ENCODE measurements at regions not wholly inside any gene's neighbourhood (a gene's known extent, or its start where the extent isn't known, plus 50 kb on each side); places are given as distances from the start of the nearest gene placed in this dataset.

- TF ChIP-seq, protein P1, sequence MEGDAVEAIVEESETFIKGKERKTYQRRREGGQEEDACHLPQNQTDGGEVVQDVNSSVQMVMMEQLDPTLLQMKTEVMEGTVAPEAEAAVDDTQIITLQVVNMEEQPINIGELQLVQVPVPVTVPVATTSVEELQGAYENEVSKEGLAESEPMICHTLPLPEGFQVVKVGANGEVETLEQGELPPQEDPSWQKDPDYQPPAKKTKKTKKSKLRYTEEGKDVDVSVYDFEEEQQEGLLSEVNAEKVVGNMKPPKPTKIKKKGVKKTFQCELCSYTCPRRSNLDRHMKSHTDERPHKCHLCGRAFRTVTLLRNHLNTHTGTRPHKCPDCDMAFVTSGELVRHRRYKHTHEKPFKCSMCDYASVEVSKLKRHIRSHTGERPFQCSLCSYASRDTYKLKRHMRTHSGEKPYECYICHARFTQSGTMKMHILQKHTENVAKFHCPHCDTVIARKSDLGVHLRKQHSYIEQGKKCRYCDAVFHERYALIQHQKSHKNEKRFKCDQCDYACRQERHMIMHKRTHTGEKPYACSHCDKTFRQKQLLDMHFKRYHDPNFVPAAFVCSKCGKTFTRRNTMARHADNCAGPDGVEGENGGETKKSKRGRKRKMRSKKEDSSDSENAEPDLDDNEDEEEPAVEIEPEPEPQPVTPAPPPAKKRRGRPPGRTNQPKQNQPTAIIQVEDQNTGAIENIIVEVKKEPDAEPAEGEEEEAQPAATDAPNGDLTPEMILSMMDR (IDR thresholded peaks at IDR 0.05) = no peak
- no peak overlapping the region for H3K4me3 ChIP-seq
- DNase-seq (ENCODE audit: low spot score) = no peak
- H3K27ac ChIP-seq = no peak overlapping the region
These were observed 157.6 kb downstream of the SLC35B3 start for GRCh38 chr6:8277769-8278168.

DNA sequence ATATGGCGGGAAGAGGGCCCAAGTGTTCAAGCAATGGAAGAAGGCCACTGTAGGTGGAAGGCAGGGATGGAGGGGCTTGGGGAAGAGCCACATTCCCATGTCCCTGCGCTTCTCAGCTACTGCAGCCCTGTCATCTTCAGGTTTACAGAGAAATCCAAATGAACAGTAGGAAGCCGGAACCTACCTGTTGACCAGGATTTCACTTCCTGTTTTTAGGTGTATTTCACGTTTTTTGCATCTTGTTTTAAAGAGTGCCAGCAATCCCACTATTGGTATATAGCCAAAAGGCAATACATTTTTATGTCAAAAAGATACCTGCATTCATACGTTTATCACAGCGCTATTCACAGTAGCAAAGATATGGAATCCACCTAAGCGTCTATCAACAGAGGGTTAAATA is 159.2 kb downstream of the SLC35B3 start:
- Histone ChIP-seq H3K27ac (no peak overlapping the region), H3K4me3 (no peak overlapping the region)
- no peak for DNase-seq (ENCODE audit: low spot score)
- TF ChIP-seq, protein P1 (IDR thresholded peaks at IDR 0.05) = no peak

DNA sequence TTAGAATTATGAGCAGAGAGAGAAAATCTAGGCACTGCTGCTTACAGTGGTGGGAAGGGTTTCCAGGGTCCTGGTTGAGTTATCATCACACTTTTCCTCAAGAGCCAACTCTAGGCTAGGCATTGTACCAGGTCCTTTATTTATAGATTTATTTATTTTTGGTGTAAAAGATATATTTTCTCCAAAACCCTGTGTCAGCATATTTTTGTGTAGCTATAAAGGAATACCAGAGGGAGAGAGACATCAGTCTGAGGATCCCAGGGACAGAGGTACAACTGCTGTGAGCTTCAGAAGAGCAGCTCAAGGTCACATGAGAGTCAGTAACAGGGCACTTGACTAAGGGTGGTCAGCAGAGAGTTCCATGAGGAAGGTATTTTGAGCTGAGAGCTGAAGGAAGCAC is 159.7 kb downstream of the SLC35B3 start:
- Histone ChIP-seq H3K4me3 (no peak overlapping the region), H3K27ac (no peak overlapping the region)
- DNase-seq (ENCODE audit: low spot score) = no peak
- TF ChIP-seq, protein P1 (IDR thresholded peaks at IDR 0.05) = no peak

GRCh38 chr6:8274226-8274625 is 161.1 kb downstream of the SLC35B3 start:
- DNase-seq (ENCODE audit: low spot score) = no peak
- TF ChIP-seq, protein P1 (IDR thresholded peaks at IDR 0.05) = no peak
- Histone ChIP-seq H3K4me3 (no peak overlapping the region), H3K27ac (no peak overlapping the region)

DNA sequence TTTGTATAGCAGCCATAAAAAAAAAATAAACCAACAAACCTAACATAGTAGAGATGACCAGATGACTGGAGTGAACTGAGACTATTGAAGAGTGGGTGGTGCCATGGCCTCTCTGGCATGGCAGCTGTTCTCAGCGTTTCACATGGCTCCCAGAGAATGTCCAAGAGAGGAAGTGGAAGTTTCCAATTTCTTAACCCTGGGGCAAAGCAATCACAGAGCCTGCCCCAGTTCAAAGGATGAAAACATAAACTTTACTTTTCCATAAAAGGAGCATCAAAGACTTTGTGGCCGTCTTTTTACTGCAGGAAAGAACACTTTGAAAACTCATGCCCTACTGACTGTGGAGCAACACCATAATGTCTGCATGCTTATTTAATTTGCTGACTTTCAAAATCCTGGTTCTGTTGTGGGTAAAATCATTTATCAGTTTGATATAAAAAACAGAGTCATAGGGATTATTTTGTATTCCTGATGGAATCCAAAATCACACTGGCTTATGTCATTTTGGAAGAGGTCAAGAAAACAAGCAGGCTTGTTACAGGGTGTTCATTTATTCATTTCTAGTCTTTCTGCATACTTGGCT is 165.4 kb downstream of the SLC35B3 start:
- TF ChIP-seq, protein P1 (IDR thresholded peaks at IDR 0.05) = no peak
- H3K4me3 ChIP-seq = no peak overlapping the region
- DNase-seq (ENCODE audit: low spot score) = no peak
- no peak overlapping the region for H3K27ac ChIP-seq

DNA sequence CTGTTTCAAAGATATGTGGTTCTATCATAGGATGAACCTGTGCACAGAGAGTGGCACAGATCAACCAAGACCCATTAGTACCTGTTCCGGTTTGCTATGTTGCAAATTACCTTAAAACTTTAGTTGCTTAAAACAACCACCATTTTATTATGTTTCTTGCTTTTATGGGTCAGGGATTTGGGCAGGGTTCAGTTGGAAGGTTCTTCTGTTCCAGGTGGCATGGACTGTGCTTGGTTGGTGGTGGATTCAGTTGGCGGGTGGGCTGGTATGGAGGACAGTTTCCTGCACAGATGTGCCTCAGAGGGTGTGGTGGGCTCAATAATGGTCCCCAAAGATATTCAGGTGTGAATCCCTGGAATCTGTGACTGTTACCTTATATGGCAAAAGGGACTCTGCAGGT is 166.3 kb downstream of the SLC35B3 start:
- Histone ChIP-seq H3K4me3 (no peak overlapping the region), H3K27ac (no peak overlapping the region)
- TF ChIP-seq, protein P1 (IDR thresholded peaks at IDR 0.05) = no peak
- DNase-seq (ENCODE audit: low spot score) = no peak

- TF ChIP-seq, protein P1 (IDR thresholded peaks at IDR 0.05) = no peak
- no peak overlapping the region for H3K27ac ChIP-seq
- no peak for DNase-seq (ENCODE audit: low spot score)
These were observed 166.3 kb upstream of the EEF1E1 start for GRCh38 chr6:8268606-8269005.

More at GRCh38 chr6:8268606-8269005, 166.3 kb upstream of the EEF1E1 start:
- H3K4me3 ChIP-seq = no peak overlapping the region
